ENCODE measurements at regions not wholly inside any gene's neighbourhood (a gene's known extent, or its start where the extent isn't known, plus 50 kb on each side); places are given as distances from the start of the nearest gene placed in this dataset.
"Not testable (repeated sequence)": the region's sequence is repeated elsewhere in the genome, so short reads cannot be mapped to it uniquely, and the experiment has no call there.

DNA sequence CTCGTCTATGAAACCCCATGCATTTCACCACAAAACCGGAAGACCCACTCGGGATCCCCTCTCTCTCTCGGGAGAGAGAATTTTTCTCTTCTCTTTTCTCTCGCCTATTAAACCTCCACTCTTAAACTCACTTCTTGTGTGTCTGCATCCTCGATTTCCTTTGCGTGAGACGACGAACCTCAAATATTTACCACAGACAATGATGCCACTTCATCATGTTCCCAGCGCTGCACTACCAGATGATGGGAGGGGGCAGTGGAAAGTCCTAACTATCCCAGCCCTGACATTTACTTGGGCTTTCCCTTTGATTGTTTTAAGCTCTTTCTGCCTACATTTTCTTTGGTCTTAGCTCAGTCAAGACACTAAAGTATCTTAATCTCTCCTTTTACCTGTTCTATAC lies 906.7 kb downstream of the GRID1 start:
- Histone ChIP-seq H3K4me1 (ENCODE audit: insufficient read depth) (no peaks in the 10 kb centered on the region), H3K27ac (ENCODE audit: low read depth) (no peak overlapping the region), H3K36me3 (ENCODE audit: insufficient read depth) (no peaks in the 10 kb centered on the region), H3K4me3 (ENCODE audit: low read depth, low read length) (no peak overlapping the region)
- no peak for DNase-seq (ENCODE audit: extremely low spot score)
- WGBS, result 86% methylated on average over 10 of the region's 10 CpGs

DNA sequence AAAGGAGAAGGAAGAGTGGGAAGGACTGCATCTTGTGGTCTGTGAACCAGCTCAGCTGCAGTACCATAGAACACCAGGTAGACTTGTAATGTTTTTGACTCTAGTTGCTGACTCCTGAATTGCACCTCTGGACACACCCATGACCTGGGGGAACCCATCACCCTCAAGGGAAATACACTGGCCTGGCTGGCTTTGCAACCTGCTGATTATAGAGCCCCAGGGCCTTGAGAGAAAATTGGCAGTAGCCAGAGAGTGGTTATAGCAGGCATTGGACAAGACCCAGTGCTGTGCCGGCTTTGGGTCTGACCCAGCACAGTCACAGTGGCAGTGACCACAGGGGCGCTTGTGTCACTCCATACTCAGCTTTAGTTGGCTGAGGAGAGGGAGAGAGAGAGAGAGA lies 902.3 kb downstream of the GRID1 start:
- H3K27ac ChIP-seq (ENCODE audit: low read depth), result no peak overlapping the region
- H3K36me3 ChIP-seq (ENCODE audit: insufficient read depth), result no peaks in the 10 kb centered on the region
- no peak overlapping the region for H3K4me3 ChIP-seq (ENCODE audit: low read depth, low read length)
- H3K4me1 ChIP-seq (ENCODE audit: insufficient read depth), result no peaks in the 10 kb centered on the region
- 73% methylated on average over 2 of the region's 2 CpGs for whole genome bisulfite sequencing
- no peak for DNase-seq (ENCODE audit: extremely low spot score)

DNA sequence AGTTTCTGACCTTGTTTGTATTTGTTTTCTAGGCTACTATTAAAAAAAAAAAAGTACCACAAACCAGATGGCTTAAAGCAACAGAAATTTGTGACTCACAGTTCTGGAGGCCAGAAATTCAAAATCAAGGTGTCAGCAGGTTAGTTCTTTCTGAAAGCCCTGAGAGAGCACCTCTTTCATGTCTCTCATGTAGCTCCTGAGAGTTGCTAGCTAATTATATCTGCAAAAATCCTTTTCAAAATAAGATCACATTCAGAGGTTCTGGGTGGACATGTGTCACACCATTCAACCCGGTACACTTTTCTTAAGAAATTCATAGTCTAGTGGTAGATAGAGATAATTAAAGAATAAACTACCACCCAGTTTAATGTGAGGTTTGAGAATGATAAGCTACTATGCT lies 888.6 kb downstream of the GRID1 start:
- WGBS, result 88% methylated on average over 1 of the region's 1 CpG
- no peaks in the 10 kb centered on the region for H3K36me3 ChIP-seq (ENCODE audit: insufficient read depth)

DNA sequence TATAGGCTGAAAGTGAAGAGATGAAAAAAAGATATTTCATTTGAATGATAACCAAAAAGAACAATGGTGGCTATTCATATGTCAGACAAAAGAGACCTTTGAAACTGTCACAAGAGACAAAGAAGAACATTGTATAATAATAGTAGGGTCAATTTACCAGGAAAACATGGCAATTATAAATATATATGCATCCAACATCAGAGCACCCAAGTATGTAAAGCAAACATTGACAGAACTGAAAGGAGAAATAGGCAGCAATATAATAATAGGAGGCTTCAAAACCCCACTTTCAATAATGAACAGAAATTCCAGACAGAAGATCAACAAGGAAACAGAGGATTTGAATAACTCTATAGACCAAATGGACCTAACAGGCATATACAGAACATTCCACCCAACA lies 876.2 kb downstream of the GRID1 start:
- H3K4me1 ChIP-seq (ENCODE audit: insufficient read depth), result no peaks in the 10 kb centered on the region
- no peak overlapping the region for H3K4me3 ChIP-seq (ENCODE audit: low read depth, low read length)
- no peak for DNase-seq (ENCODE audit: extremely low spot score)
- no peak overlapping the region for H3K27ac ChIP-seq (ENCODE audit: low read depth)
- H3K36me3 ChIP-seq (ENCODE audit: insufficient read depth), result no peaks in the 10 kb centered on the region

More for the DNA sequence above, 888.6 kb downstream of the GRID1 start:
- Histone ChIP-seq H3K4me1 (ENCODE audit: insufficient read depth) (no peaks in the 10 kb centered on the region), H3K4me3 (ENCODE audit: low read depth, low read length) (no peak overlapping the region), H3K27ac (ENCODE audit: low read depth) (no peak overlapping the region)
- DNase-seq (ENCODE audit: extremely low spot score), result no peak

DNA sequence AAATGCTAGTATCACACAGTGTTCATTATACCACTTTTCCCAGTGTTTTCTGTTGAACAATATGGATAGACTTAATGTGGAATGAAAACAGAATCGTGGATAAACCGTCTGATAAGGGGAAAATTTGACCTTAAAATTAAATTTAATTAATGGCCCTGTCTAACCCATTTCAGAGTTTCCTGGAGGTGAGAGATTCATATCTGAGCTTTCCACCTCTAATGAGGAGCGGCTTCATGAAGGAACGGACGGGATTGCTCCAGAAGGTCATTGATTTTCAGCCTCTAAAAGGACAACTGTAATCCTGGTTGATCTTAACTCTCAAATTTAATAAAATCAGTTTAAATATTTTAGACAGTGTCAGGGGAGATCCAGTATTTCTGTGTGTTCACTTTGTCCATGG lies 874.9 kb downstream of the GRID1 start:
- H3K27ac ChIP-seq (ENCODE audit: low read depth), result no peak overlapping the region
- H3K36me3 ChIP-seq (ENCODE audit: insufficient read depth), result no peaks in the 10 kb centered on the region
- WGBS, result 68% methylated on average over 5 of the region's 5 CpGs
- no peak for DNase-seq (ENCODE audit: extremely low spot score)
- H3K4me1 ChIP-seq (ENCODE audit: insufficient read depth), result no peaks in the 10 kb centered on the region
- no peak overlapping the region for H3K4me3 ChIP-seq (ENCODE audit: low read depth, low read length)

DNA sequence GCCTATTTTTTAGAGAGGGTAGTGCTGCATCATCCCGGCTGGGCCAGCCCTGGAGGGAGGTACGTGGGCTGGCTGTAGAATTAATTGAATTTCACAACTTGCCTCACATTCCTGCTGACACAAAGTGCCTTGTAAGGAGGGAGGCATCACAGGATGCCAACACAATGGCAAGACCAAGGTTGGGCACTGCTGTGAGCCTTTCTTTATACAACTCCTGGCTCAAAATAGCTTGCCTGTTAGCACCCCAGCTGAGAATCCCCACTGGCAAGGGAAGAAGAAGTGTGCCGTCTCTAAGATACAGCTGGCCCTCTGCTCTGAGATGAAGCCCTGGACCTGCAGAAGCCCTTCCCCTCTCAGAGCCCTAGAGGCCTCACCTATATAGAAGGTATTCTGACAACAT lies 873.9 kb downstream of the GRID1 start:
- no peak overlapping the region for H3K27ac ChIP-seq (ENCODE audit: low read depth)
- no peaks in the 10 kb centered on the region for H3K4me1 ChIP-seq (ENCODE audit: insufficient read depth)
- 17% methylated on average over 3 of the region's 3 CpGs for WGBS
- H3K4me3 ChIP-seq (ENCODE audit: low read depth, low read length), result no peak overlapping the region
- H3K36me3 ChIP-seq (ENCODE audit: insufficient read depth), result no peaks in the 10 kb centered on the region
- no peak for DNase-seq (ENCODE audit: extremely low spot score)

DNA sequence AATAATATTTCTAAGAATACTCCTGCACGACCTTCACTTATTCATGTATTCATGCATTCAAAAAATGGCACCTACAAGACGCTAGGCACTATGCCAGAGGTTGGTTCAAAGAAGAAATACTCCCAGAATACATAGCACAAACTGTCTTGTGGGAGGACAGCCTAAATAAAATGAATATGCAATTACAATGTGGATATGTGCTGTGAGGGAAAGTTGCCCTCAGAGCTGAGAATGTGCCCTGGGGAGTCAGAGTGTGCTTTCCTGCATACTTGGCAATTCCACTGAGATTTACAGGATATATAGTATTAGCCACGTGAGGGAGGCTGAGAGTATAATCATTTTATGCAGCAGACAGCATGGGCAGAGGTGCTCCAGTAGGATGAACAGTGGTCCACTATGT lies 872.9 kb downstream of the GRID1 start:
- H3K27ac ChIP-seq (ENCODE audit: low read depth), result no peak overlapping the region
- WGBS, result 48% methylated on average over 3 of the region's 3 CpGs
- H3K4me1 ChIP-seq (ENCODE audit: insufficient read depth), result no peaks in the 10 kb centered on the region
- no peak overlapping the region for H3K4me3 ChIP-seq (ENCODE audit: low read depth, low read length)
- H3K36me3 ChIP-seq (ENCODE audit: insufficient read depth), result no peaks in the 10 kb centered on the region
- DNase-seq (ENCODE audit: extremely low spot score), result no peak

DNA sequence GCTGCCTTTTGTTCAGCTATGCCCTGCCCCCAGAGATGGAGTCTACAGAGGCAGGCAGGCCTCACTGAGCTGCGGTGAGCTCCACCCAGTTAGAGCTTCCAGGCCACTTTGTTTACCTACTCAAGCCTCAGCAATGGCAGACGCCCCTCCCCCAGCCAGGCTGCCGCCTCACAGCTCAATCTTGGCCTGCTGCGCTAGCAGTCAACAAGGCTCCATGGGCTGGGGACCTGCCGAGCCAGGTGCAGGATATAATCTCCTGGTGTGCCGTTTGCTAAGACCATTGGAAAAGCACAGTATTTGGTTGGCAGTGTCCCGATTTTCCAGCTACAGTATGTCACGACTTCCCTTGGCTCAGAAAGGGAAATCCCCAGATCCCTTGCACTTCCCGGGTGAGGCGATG lies 862.0 kb downstream of the GRID1 start:
- not testable (repeated sequence) for H3K27ac ChIP-seq (ENCODE audit: low read depth); H3K36me3 ChIP-seq (ENCODE audit: insufficient read depth); H3K4me1 ChIP-seq (ENCODE audit: insufficient read depth); DNase-seq (ENCODE audit: extremely low spot score); H3K4me3 ChIP-seq (ENCODE audit: low read depth, low read length)
- WGBS, result 90% methylated on average over 10 of the region's 10 CpGs

DNA sequence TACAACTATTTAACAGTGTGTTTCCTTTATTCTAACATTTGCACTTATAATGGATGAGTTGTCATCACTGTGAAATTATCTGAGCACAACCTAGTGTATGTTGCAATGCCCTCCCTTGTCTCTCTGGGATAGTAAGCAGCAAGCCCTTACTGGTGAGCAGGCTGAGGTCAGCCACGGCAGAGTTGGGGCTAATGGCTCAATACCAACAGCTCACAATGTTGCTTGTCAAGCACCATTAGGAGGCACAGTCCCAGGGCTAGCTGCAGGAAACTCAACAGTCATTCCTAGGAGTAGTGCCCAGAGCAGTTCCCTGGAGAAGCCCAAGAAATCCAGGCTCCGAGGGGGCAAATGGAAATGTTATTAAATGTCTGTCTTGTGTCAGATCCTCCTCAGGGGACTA lies 858.4 kb downstream of the GRID1 start:
- H3K36me3 ChIP-seq (ENCODE audit: insufficient read depth), result no peaks in the 10 kb centered on the region
- no peak overlapping the region for H3K4me3 ChIP-seq (ENCODE audit: low read depth, low read length)
- no peak for DNase-seq (ENCODE audit: extremely low spot score)
- no peak overlapping the region for H3K27ac ChIP-seq (ENCODE audit: low read depth)
- 66% methylated on average over 2 of the region's 2 CpGs for WGBS
- H3K4me1 ChIP-seq (ENCODE audit: insufficient read depth), result no peaks in the 10 kb centered on the region

DNA sequence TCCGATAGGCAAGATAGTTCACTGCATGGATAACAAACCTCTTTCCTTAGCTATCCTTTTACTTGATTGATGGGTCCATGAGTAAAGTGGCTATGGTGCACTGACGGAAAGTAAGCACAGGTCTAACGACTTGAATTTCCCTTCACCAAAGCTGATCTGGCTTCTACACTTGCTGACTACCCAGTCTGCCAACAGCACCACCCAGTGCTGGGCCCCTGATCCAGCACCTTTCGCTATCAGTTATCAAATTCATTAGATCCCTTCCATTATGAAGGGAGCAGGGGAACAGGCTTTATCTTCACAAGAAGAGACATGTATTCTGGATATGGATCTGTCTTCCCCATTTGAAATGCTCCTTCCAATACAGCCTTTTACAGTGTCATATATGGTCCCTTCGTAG lies 855.9 kb downstream of the GRID1 start:
- 66% methylated on average over 5 of the region's 5 CpGs for WGBS
- Histone ChIP-seq H3K4me3 (ENCODE audit: low read depth, low read length) (no peak overlapping the region), H3K27ac (ENCODE audit: low read depth) (no peak overlapping the region), H3K36me3 (ENCODE audit: insufficient read depth) (no peaks in the 10 kb centered on the region), H3K4me1 (ENCODE audit: insufficient read depth) (no peaks in the 10 kb centered on the region)
- no peak for DNase-seq (ENCODE audit: extremely low spot score)

DNA sequence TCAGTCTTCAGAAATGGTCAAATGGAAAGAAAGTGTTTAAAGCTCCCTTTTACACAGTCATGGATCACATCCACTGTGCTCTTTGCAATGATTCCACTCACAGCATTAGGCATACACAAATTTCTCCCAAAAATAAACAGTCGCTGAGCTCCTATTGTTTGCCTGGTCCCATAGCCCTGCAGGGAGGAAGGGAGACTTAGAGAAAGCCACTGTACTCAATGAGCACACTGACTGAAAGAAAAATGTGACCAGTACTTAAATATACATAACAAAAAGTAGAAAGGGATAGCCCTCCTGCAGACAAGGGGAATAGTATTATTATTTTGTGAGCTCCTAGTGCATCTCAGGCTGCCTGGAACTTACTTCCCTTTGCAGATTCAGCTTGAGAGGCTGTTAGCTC lies 853.2 kb downstream of the GRID1 start:
- 53% methylated on average over 1 of the region's 1 CpG for WGBS
- Histone ChIP-seq H3K4me3 (ENCODE audit: low read depth, low read length) (no peak overlapping the region), H3K27ac (ENCODE audit: low read depth) (no peak overlapping the region), H3K4me1 (ENCODE audit: insufficient read depth) (no peaks in the 10 kb centered on the region), H3K36me3 (ENCODE audit: insufficient read depth) (no peaks in the 10 kb centered on the region)
- no peak for DNase-seq (ENCODE audit: extremely low spot score)

DNA sequence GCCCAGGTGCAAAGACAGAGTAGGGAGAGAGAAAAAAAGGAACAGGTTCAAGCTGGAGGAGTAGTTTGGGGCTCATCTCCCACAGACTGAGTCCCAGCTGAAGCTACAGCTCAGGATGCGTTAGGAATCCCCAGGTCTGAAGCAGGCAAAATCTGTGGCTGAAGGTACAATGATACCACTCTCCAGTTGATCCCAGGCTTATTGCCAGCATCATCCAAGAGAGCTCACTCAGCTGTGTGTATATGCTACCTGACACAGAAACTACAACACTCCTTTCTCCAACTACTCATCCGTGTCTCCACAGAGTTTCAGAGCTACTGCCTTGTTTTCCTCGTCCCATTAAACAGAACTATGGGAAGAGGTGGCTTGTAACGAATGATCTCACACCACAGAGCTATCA lies 851.3 kb downstream of the GRID1 start:
- Histone ChIP-seq H3K4me1 (ENCODE audit: insufficient read depth) (no peaks in the 10 kb centered on the region), H3K36me3 (ENCODE audit: insufficient read depth) (no peaks in the 10 kb centered on the region), H3K27ac (ENCODE audit: low read depth) (no peak overlapping the region), H3K4me3 (ENCODE audit: low read depth, low read length) (no peak overlapping the region)
- WGBS, result 77% methylated on average over 4 of the region's 4 CpGs
- DNase-seq (ENCODE audit: extremely low spot score), result no peak

DNA sequence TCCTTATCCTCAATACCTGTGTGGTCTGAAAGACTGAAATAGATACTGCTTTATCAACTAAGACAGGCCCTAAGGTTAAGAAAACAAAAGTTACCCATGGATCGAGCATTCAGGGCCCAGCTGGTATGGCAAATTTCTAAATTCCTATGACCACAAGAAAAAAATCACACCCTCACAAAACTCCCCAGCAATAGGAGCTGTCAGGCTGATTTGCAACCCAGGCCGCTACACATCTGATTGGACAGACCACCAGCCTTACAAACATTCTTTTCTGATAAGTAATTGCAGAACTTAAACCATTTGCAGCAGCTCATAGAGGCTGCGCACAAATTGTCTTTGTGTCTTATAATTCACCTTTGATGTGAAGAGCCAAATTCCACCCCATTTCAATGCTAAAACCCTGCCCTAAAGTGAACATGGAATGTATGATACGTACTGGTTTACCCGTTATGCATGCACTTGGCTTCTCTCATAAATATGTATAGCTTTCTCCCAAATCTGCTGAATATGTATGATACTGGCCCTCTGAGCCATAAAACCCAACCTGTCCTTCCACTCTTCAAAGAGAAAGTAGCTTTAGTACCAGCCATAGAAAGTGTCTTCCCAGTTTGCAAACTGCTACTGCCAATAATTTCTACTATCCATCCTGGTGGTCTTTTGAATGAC lies 842.5 kb downstream of the GRID1 start:
- H3K4me1 ChIP-seq (ENCODE audit: insufficient read depth), result no peaks in the 10 kb centered on the region
- no peak overlapping the region for H3K27ac ChIP-seq (ENCODE audit: low read depth)
- H3K36me3 ChIP-seq (ENCODE audit: insufficient read depth), result no peaks in the 10 kb centered on the region
- no peak overlapping the region for H3K4me3 ChIP-seq (ENCODE audit: low read depth, low read length)
- no peak for DNase-seq (ENCODE audit: extremely low spot score)
- 40% methylated on average over 5 of the region's 5 CpGs for WGBS

DNA sequence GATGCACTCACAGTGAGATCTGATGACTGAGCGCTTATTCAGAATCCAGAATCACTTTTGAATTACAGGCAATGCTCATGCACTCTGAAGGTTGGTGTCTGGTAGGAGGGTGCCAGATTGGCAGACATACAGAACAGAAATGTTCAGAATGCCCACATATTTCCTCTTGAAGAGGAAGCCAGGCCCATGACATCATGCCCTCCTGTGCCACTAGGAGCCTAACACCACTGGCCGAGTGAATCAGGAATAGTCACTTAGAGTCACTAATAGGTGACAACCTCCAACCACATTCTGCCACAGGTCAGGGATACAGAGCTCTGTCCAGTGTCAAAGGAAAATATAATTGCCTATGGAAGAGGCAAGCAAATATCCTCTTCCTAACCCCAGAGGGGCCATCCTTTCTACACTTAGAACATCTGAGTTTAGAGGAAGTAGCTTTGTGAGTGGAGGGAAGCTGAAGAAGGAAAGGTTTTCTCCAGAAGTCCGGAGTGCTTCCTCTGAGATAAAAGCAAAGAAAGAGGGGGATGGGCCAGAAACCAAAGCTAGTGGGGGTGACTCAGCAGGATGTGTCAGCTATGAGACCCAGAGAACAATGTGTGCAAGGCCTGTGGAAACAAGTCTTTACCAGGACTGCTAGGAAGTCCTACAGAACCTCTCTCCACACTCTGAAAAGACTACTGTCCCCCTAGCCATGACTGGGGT lies 838.8 kb downstream of the GRID1 start:
- no peak for DNase-seq (ENCODE audit: extremely low spot score)
- 76% methylated on average over 3 of the region's 3 CpGs for WGBS
- H3K36me3 ChIP-seq (ENCODE audit: insufficient read depth), result no peaks in the 10 kb centered on the region
- H3K27ac ChIP-seq (ENCODE audit: low read depth), result no peak overlapping the region
- H3K4me1 ChIP-seq (ENCODE audit: insufficient read depth), result no peaks in the 10 kb centered on the region
- H3K4me3 ChIP-seq (ENCODE audit: low read depth, low read length), result no peak overlapping the region

DNA sequence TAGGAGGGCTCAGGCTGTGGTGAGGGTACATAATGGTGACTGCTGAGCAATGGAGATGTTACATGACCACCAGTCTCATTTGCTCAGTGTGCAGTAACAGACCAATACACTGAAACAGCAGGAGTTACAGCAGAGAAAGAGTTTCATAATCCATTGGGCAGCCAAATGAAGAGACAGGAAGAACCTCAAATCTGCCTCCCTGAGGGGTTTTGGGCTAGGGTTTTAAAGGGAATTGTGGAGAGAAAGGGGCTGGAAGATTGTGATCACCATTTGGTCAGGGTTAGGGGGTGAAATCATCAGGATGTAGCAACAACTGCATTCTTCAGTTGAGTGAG lies 838.3 kb downstream of the GRID1 start:
- DNase-seq (ENCODE audit: extremely low spot score), result no peak
- Histone ChIP-seq H3K4me1 (ENCODE audit: insufficient read depth) (no peaks in the 10 kb centered on the region), H3K4me3 (ENCODE audit: low read depth, low read length) (no peak overlapping the region), H3K36me3 (ENCODE audit: insufficient read depth) (no peaks in the 10 kb centered on the region), H3K27ac (ENCODE audit: low read depth) (no peak overlapping the region)

Measured in urinary bladder (tissue), 3 donors.